AG09319 (cell line): ENCODE measurements at regions not wholly inside any gene's neighbourhood (a gene's known extent, or its start where the extent isn't known, plus 50 kb on each side); places are given as distances from the start of the nearest gene placed in this dataset.
A peak's percentile ranks its signal among the peaks of the same experiment; 100 is the strongest.

Experiments used
- DNase-seq: peaks from one replicate; pipeline ENCODE4 v3.0.0-alpha.2; 2010; ENCODE audit warnings: low read depth; ENCODE audit errors: extremely low read depth
- TF ChIP-seq, protein P1 (sequence below): IDR thresholded peaks from 2 replicates; pipeline ENCODE4 v1.5.1; 2011; ENCODE audit warnings: low read depth, mild to moderate bottlenecking, inconsistent platforms, low read length, moderate library complexity

DNA sequence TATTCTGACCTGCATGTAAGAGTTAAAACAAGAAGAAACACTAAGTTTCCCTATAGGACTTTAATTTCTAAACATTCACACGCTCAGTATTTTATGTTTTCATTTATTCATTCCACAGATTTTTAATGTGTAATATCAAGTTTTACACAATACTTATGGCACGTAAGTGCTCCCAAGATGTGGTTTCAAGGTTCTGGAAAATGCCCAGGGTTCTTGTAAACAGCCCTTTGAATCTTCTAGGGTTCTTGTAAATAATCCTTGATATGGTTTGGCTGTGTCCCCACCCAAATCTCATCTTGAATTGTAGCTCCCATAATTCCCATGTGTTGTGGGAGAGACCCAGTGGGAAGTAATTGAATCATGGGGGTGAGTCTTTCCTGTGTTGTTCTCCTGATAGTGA, 383.0 kb downstream of the TXNL1 start:
- no peak for DNase-seq
- TF ChIP-seq, protein P1, sequence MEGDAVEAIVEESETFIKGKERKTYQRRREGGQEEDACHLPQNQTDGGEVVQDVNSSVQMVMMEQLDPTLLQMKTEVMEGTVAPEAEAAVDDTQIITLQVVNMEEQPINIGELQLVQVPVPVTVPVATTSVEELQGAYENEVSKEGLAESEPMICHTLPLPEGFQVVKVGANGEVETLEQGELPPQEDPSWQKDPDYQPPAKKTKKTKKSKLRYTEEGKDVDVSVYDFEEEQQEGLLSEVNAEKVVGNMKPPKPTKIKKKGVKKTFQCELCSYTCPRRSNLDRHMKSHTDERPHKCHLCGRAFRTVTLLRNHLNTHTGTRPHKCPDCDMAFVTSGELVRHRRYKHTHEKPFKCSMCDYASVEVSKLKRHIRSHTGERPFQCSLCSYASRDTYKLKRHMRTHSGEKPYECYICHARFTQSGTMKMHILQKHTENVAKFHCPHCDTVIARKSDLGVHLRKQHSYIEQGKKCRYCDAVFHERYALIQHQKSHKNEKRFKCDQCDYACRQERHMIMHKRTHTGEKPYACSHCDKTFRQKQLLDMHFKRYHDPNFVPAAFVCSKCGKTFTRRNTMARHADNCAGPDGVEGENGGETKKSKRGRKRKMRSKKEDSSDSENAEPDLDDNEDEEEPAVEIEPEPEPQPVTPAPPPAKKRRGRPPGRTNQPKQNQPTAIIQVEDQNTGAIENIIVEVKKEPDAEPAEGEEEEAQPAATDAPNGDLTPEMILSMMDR = no peak

DNA sequence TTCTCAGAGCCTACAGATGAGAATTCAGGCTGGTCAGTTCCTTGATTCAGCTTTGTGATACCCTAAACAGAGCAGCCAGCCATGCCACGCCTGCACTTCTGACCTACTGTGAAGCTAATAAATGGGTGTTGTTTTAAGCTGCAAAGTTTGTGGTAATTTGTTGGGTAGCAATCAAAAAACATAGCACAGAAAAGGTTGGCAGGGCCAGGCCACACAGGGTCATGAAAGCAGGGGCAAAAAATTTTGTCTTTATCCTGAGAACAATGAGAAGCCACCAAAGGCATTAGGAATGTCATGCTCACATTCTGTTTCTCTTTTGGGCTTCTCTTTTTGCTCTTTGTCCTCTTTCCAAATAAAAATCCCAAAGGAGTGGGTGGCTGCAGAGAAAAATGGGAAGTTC, 385.9 kb downstream of the TXNL1 start:
- no peak for DNase-seq

DNA sequence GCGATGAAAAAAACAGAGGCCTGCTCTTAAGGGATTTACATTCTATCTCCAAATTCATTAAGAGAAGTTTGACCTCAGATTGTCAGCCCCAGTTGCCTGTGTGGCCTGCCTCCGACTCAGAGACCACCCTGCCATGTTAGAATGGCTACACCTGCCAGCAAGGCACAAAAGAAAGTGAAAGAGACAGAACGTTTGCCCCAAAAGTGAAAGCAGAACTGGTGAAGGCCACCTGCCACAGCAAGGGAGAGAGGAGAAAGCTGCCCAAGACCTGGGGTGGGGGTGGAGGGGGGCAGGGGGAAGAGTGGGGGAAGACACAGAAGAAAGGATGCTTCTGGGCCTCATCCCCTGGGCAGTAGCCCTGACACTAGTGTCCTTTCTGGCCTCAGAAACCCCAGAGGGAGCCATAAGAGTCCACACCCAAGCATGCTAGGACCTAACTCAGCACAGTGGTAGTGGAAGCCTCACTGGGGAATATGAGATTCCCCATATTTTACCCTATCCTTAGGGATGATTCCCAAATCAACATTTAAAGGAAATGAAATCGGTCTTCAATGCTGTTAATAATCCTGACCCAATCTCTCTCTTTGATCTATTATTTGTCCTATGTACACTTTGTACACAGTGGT, 389.7 kb downstream of the TXNL1 start:
- DNase-seq = no peak

More for the DNA sequence above, 385.9 kb downstream of the TXNL1 start:
- TF ChIP-seq, protein P1 = no peak

DNA sequence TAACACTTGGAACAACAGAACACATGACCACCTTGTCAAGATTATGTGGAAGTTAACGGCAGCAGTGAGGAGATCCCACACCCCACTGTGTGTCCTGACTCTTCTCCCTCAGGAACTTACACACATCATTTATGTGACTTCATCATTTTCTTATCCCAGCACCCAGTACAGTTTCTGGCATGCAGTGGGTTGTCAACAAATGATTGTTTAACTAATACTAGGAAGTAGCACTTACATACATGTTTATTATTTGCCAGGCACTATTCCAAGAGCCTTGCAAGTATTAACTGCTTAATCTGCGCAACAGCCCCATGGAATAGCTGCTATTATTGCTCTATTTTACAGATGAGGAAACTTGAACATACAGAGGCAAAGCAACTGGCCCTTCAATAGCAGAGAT, 391.5 kb downstream of the TXNL1 start:
- no peak for DNase-seq
- TF ChIP-seq, protein P1 = no peak

More for the DNA sequence above, 389.7 kb downstream of the TXNL1 start:
- TF ChIP-seq, protein P1 = no peak

DNA sequence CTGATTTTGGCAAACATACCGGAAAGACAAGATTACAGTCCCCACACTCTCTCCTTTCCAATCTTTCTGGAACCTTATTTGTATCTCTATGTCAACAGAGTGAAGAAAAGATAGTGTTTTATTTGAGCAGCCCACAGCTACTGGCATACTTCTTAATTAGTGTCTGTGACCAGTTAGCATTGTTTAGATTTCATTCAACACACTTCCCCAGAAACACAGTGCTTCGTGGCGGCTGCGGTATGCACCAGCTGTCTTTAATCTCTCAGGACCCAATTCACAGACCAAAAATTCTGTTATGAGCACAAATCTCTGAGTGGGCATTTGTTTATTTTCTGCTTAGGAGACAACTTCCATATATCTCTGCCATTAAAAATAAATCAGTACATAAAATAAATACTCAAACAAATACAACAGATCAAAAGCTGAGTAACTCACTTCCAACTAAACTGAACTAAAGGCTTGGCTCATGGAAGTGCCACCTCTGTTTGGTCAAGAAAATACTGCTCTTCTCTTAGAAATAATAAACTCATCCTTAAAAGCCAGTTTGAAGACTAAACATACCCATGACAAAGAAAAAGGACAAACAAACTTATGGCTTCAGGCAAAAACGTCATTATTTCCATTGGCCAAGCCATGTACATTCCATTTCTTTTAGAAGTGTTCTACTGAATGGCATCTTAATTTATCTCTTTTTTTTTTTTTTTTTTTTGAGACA, 392.4 kb downstream of the TXNL1 start:
- TF ChIP-seq, protein P1 = no peak
- DNase-seq = peak; percentile 45

DNA sequence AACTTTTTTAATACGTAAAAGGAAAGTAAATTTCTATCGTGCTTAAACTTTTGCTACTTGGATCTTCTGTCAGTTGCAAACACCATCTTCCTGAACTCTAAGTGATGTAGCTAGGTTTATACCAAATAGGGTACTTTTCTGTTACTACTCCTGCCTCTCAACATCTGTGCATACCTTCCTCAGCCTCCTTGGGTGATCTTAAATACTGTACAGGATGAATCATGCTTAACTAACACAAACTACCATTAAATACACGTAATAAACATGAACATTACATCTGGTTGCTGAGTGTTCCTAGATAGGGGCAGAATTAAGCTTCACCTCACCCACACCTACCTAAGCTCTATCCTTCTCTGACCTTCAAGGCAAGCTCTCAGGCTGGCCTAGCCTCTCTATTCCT, 398.0 kb downstream of the TXNL1 start:
- DNase-seq = no peak
- TF ChIP-seq, protein P1 = no peak

DNA sequence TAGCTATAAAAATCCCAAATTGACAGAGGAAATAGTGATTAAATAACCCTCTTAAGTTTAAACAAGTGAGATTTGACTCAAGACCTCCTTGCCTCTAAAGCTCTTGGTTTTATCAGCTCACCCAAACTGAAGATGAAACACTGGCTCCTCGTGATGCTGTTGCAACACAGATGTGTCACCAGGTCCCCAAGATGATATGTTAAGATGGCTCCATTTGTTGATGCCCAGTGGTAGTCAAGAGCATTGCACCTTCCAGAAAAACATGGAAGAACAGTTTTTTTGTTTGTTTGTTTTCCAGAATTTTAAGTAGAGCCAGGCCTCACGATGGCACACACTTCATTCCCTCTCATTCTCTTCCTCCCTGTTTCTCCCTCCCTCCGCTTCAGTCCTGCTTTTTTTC, 399.8 kb downstream of the TXNL1 start:
- TF ChIP-seq, protein P1 = no peak; the same call in 1 of the 2 replicates
- DNase-seq = no peak
